HCT116 (cell line): ENCODE measurements at regions not wholly inside any gene's neighbourhood (a gene's known extent, or its start where the extent isn't known, plus 50 kb on each side); places are given as distances from the start of the nearest gene placed in this dataset.

ENCODE experiments used
- ATAC-seq: fragments of 200-7000 bp; cut with Tn5 transposase; 2 replicates; pipeline ENCODE4 v1.9.1; 2020; ENCODE audit warnings: mild to moderate bottlenecking, moderate library complexity
- BruUV-seq: library from RNA; stranded (reverse); fragments of 400-500 nt; replicated peaks from 2 replicates; lab custom pipeline; 2021; lab: Mats Ljungman, UMichigan
- CTCF ChIA-PET: fragments of 300-600 bp; sonication (Branson Sonifier 250); formaldehyde crosslinking; loops from one replicate; lab custom pipeline; 2021; ENCODE audit warnings: antibody characterized with exemption; lab: Charles Lee
- POLR2A ChIA-PET: fragments of 300-600, 350-600 bp; sonication (Branson Sonifier 250); formaldehyde crosslinking; loops from one replicate; lab custom pipeline; 2021; ENCODE audit warnings: antibody characterized with exemption; lab: Charles Lee
- RAD21 ChIA-PET, 2 experiments: fragments of 300-600 bp; sonication (Branson Sonifier 250); formaldehyde crosslinking; loops; one replicate each; lab custom pipeline; 2023; ENCODE audit warnings: low total read pairs in 2 of 2; ENCODE audit not compliant: uncharacterized antibody in 2 of 2, unreplicated experiment in 2 of 2, low non-redundant PET in 1 of 2; lab: Charles Lee
- DNase-seq: peaks from one replicate; pipeline ENCODE4 v3.0.0-alpha.2; 2010; ENCODE audit warnings: low read depth, low spot score
- H2AFZ ChIP-seq: fragments of 200-600 bp; shearing (Covaris generic), sonication (generic); 2 replicates; pipeline ENCODE4 v1.6.1; 2017; ENCODE audit warnings: low read depth, mixed run types, mixed read lengths, antibody characterized with exemption, low read length; ENCODE audit not compliant: poor library complexity, severe bottlenecking
- H3K27ac ChIP-seq: 2 replicates; pipeline ENCODE4 v1.5.1; 2012; ENCODE audit warnings: low read depth, low read length
- H3K27me3 ChIP-seq: fragments of 200-600 bp; sonication (generic); 2 replicates; pipeline ENCODE4 v1.6.1; 2016; ENCODE audit warnings: mixed run types, low read length, mixed read lengths; ENCODE audit not compliant: insufficient read depth
- H3K36me3 ChIP-seq, 2 experiments: fragments of 200-500 bp in 1 of 2; fragments of 200-600 bp in 1 of 2; sonication (Bioruptor generic) in 1 of 2; sonication (generic) in 1 of 2; 2 replicates each; pipeline versions ENCODE4 v1.5.1 to v1.6.1; 2014 to 2016; ENCODE audit warnings: low read length in 2 of 2, inconsistent platforms in 1 of 2, mixed read lengths in 1 of 2, mixed run types in 1 of 2; ENCODE audit not compliant: insufficient read depth in 2 of 2, control insufficient read depth in 1 of 2
- H3K4me1 ChIP-seq, 2 experiments: fragments of 200-600 bp in 1 of 2; sonication (generic) in 1 of 2; 2 replicates each; pipeline versions ENCODE4 v1.5.1 to v1.6.1; 2012 to 2017; ENCODE audit warnings: low read length in 2 of 2, inconsistent platforms in 1 of 2, mild to moderate bottlenecking in 1 of 2, mixed read lengths in 1 of 2, mixed run types in 1 of 2, moderate library complexity in 1 of 2; ENCODE audit not compliant: insufficient read depth in 2 of 2, control insufficient read depth in 1 of 2
- H3K4me2 ChIP-seq: fragments of 200-600 bp; sonication (generic); 2 replicates; pipeline ENCODE4 v1.6.1; 2017; ENCODE audit warnings: mixed run types, low read length, mixed read lengths
- H3K4me3 ChIP-seq, 2 experiments: fragments of 200-600 bp in 1 of 2; sonication (generic) in 1 of 2; replicated peaks in 1 of 2; 2 replicates each; pipeline ENCODE4 v1.5.1; 2011 to 2016; ENCODE audit warnings: low read length in 2 of 2, control low read depth in 1 of 2, low read depth in 1 of 2, mild to moderate bottlenecking in 1 of 2, mixed read lengths in 1 of 2, mixed run types in 1 of 2
- H3K79me2 ChIP-seq: fragments of 200-600 bp; sonication (generic); 2 replicates; pipeline ENCODE4 v1.6.1; 2017; ENCODE audit warnings: mild to moderate bottlenecking, mixed run types, low read length, moderate library complexity, mixed read lengths; ENCODE audit not compliant: insufficient read depth
- H3K9ac ChIP-seq: fragments of 200-600 bp; sonication (generic); 2 replicates; pipeline ENCODE4 v1.6.1; 2016; ENCODE audit warnings: low read length, mixed read lengths
- H3K9me2 ChIP-seq: fragments of 200-600 bp; sonication (generic), shearing (Covaris generic); 2 replicates; pipeline ENCODE4 v1.6.1; 2017; ENCODE audit warnings: mixed run types, mild to moderate bottlenecking, moderate library complexity; ENCODE audit not compliant: insufficient read depth
- H3K9me3 ChIP-seq, 2 experiments: fragments of 200-500 bp in 1 of 2; fragments of 200-600 bp in 1 of 2; sonication (Bioruptor generic) in 1 of 2; sonication (generic) in 1 of 2; 2 replicates each; pipeline ENCODE4 v1.6.1; 2014 to 2017; ENCODE audit warnings: low read length in 2 of 2, mixed read lengths in 2 of 2, inconsistent platforms in 1 of 2, low read depth in 1 of 2, mild to moderate bottlenecking in 1 of 2, mixed run types in 1 of 2, moderate library complexity in 1 of 2; ENCODE audit not compliant: control insufficient read depth in 1 of 2, insufficient read depth in 1 of 2
- H4K20me1 ChIP-seq: fragments of 200-600 bp; sonication (generic), shearing (Covaris generic); 2 replicates; pipeline ENCODE4 v1.6.1; 2017; ENCODE audit warnings: mixed run types, mild to moderate bottlenecking, moderate library complexity; ENCODE audit not compliant: insufficient read depth
- ATF3 ChIP-seq: IDR thresholded peaks from 2 replicates; pipeline ENCODE4 v1.6.1; 2012
- EGR1 ChIP-seq: IDR thresholded peaks from 2 replicates; pipeline ENCODE4 v1.6.1; 2012; ENCODE audit warnings: low read depth
- EZH2 ChIP-seq: fragments of 200-600 bp; sonication (generic); IDR thresholded peaks from 2 replicates; pipeline ENCODE4 v1.6.1; 2017; ENCODE audit warnings: antibody characterized with exemption, mixed run types
- FOSL1 ChIP-seq: IDR thresholded peaks from 2 replicates; pipeline ENCODE4 v1.6.1; 2012; ENCODE audit warnings: low read depth
- SRF ChIP-seq: IDR thresholded peaks from 2 replicates; pipeline ENCODE4 v1.6.1; 2012; ENCODE audit warnings: low read depth
- TCF7L2 ChIP-seq: IDR thresholded peaks from 2 replicates; pipeline ENCODE4 v1.7.0; 2011; ENCODE audit warnings: borderline replicate concordance, inconsistent platforms; ENCODE audit not compliant: insufficient read depth, insufficient read length; ENCODE audit errors: extremely low read depth
- ZFX ChIP-seq: fragments of 450-650 bp; IDR thresholded peaks from 2 replicates; pipeline ENCODE4 v1.6.1; 2017
- ZNF274 ChIP-seq: fragments of 200-500 bp; sonication (Bioruptor generic); IDR thresholded peaks from 2 replicates; pipeline ENCODE4 v1.6.1; 2014; ENCODE audit warnings: mild to moderate bottlenecking, low read depth, low read length, inconsistent platforms
- intact Hi-C: fragments of 100-400 bp; cut with micrococcal nuclease; formaldehyde crosslinking; loops from 2 replicates; pipeline ENCODE4 v1.10.0; 2022
- TF ChIP-seq, protein P1 (sequence below): IDR thresholded peaks from 2 replicates; pipeline ENCODE4 v1.6.1; 2012; ENCODE audit warnings: low read depth

GRCh38 chr6:100062621-100063020 lies 68.6 kb upstream of the MCHR2 start:
- no peak overlapping the region for H3K9ac ChIP-seq
- POLR2A ChIA-PET = no interaction called here
- TF ChIP-seq ATF3 (no peak), EGR1 (no peak), ZNF274 (no peak), SRF (no peak), TCF7L2 (no peak), ZFX (no peak), FOSL1 (no peak), EZH2 (no peak)
- TF ChIP-seq, protein P1, sequence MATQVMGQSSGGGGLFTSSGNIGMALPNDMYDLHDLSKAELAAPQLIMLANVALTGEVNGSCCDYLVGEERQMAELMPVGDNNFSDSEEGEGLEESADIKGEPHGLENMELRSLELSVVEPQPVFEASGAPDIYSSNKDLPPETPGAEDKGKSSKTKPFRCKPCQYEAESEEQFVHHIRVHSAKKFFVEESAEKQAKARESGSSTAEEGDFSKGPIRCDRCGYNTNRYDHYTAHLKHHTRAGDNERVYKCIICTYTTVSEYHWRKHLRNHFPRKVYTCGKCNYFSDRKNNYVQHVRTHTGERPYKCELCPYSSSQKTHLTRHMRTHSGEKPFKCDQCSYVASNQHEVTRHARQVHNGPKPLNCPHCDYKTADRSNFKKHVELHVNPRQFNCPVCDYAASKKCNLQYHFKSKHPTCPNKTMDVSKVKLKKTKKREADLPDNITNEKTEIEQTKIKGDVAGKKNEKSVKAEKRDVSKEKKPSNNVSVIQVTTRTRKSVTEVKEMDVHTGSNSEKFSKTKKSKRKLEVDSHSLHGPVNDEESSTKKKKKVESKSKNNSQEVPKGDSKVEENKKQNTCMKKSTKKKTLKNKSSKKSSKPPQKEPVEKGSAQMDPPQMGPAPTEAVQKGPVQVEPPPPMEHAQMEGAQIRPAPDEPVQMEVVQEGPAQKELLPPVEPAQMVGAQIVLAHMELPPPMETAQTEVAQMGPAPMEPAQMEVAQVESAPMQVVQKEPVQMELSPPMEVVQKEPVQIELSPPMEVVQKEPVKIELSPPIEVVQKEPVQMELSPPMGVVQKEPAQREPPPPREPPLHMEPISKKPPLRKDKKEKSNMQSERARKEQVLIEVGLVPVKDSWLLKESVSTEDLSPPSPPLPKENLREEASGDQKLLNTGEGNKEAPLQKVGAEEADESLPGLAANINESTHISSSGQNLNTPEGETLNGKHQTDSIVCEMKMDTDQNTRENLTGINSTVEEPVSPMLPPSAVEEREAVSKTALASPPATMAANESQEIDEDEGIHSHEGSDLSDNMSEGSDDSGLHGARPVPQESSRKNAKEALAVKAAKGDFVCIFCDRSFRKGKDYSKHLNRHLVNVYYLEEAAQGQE = no peak
- TF ChIP-seq, all 23 proteins: peak for 0

More at GRCh38 chr6:100062621-100063020, 68.6 kb upstream of the MCHR2 start:
- no peaks in the 10 kb centered on the region for H3K36me3 ChIP-seq
- H2AFZ ChIP-seq = no peak overlapping the region
- H3K79me2 ChIP-seq = no peaks in the 10 kb centered on the region
- H3K4me1 ChIP-seq = no peaks in the 10 kb centered on the region
- CTCF ChIA-PET = no interaction called here
- RAD21 ChIA-PET = no interaction called here
- DNase-seq = no peak
- no peak overlapping the region for H3K4me2 ChIP-seq
- intact Hi-C loops = no loop called here
- no peak overlapping the region for H3K27ac ChIP-seq
- BruUV-seq = no TSS peak
- no peak overlapping the region for H3K4me3 ChIP-seq
- H3K9me3 ChIP-seq = no peaks in the 10 kb centered on the region
- H4K20me1 ChIP-seq = no peaks in the 10 kb centered on the region
- H3K9me2 ChIP-seq = no peaks in the 10 kb centered on the region
- no peaks in the 10 kb centered on the region for H3K27me3 ChIP-seq
- no peak for ATAC-seq
